ENCODE measurements at regions not wholly inside any gene's neighbourhood (a gene's known extent, or its start where the extent isn't known, plus 50 kb on each side); places are given as distances from the start of the nearest gene placed in this dataset.
A peak's percentile ranks its signal among the peaks of the same experiment; 100 is the strongest.

DNA sequence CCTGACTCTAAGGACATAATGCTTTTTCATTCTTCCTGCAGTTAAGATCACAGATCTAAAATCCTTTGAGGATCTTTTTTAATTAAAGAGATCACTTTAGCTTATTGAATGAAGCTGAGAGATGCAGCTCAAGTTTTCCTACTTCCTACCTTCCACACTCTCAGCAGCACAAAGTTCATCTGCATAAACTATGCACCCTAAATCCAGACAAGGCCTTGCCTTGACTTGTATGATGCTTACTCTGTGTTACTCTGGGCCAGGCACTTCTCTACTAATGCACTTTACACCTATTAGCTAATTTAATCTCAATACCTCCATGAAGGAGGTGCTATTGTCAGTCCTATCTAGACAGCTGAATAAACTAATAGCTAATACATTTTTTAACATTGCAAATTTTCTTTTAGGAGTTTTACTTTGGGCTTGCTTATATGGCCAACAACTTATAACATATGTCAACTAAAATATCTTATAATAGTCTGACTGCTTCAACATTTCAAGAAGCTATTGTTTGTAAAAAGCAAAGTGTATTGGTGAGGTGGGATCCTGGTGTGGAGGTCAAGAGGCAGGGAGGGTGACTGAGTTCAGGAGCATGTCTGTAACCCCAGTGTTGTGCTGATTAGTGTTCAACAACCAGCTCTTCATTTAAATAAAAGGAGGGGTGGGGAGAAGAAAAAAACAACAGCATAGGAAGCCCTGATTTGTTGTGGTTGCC lies 172.4 kb upstream of the ATP11B start:
- H3K4me3 ChIP-seq (ENCODE audit: low read depth, low read length): no peak overlapping the region

DNA sequence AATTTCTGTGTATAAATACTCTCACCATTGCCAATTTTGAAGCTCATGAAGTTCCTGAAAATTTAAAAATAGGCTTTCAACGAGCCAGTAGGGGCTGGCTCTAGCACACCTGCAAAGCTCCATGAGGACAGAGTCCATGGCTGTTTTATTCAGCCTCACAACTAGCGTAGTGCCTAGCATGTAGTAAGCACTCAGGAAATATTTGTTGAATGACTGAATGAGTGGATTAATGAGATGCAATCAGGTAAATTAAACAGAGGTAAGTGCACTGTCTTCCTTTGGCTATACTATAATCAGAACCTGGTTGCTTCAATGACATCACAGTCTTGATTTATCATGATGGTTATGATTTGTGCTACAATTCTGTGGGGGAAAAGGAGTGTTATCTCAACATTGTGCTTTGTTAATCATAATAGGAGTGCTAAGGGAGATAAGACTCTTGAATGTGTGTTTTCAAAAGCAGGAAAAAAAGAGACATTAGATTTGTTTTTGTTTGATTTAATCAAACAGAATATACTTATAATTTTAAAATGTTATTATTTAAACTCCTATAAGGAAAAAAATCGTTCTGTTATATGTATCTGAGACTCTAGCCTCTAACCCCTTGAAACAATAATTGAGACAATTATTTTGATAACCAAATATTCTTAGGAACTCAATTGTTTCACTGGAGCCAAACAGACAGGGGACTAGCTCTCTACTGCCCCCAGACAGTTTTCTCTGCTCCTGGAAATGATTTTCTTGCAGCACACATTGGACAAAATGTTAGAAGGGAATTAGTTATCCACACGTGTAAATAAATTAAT lies 171.7 kb upstream of the ATP11B start:
- H3K4me3 ChIP-seq (ENCODE audit: low read depth, low read length): no peak overlapping the region
- DNase-seq (ENCODE audit: low read depth): no peak
- TF ChIP-seq, protein P1, sequence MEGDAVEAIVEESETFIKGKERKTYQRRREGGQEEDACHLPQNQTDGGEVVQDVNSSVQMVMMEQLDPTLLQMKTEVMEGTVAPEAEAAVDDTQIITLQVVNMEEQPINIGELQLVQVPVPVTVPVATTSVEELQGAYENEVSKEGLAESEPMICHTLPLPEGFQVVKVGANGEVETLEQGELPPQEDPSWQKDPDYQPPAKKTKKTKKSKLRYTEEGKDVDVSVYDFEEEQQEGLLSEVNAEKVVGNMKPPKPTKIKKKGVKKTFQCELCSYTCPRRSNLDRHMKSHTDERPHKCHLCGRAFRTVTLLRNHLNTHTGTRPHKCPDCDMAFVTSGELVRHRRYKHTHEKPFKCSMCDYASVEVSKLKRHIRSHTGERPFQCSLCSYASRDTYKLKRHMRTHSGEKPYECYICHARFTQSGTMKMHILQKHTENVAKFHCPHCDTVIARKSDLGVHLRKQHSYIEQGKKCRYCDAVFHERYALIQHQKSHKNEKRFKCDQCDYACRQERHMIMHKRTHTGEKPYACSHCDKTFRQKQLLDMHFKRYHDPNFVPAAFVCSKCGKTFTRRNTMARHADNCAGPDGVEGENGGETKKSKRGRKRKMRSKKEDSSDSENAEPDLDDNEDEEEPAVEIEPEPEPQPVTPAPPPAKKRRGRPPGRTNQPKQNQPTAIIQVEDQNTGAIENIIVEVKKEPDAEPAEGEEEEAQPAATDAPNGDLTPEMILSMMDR (IDR thresholded peaks at IDR 0.05; ENCODE audit: insufficient read depth, low read depth, low read length): peak; percentile 17

More for the DNA sequence above, 172.4 kb upstream of the ATP11B start:
- TF ChIP-seq, protein P1 (IDR thresholded peaks at IDR 0.05; ENCODE audit: insufficient read depth, low read depth, low read length): no peak
- DNase-seq (ENCODE audit: low read depth): no peak

DNA sequence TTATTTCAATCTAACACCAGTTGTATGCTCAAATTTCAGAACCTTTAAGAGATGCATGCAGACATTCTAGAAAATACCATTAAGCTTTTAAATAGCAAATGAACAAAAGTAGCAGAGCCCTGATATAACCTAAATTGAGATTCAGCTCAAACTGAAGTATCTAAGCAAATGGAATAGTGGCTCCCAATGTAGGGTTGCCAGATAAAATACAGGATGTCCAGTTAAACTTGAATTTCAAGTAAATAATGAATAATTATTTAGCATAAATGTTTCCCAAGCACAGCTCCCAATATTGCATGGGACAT lies 171.1 kb upstream of the ATP11B start:
- H3K4me3 ChIP-seq (ENCODE audit: low read depth, low read length): no peak overlapping the region
- TF ChIP-seq, protein P1 (IDR thresholded peaks at IDR 0.05; ENCODE audit: insufficient read depth, low read depth, low read length): no peak

DNA sequence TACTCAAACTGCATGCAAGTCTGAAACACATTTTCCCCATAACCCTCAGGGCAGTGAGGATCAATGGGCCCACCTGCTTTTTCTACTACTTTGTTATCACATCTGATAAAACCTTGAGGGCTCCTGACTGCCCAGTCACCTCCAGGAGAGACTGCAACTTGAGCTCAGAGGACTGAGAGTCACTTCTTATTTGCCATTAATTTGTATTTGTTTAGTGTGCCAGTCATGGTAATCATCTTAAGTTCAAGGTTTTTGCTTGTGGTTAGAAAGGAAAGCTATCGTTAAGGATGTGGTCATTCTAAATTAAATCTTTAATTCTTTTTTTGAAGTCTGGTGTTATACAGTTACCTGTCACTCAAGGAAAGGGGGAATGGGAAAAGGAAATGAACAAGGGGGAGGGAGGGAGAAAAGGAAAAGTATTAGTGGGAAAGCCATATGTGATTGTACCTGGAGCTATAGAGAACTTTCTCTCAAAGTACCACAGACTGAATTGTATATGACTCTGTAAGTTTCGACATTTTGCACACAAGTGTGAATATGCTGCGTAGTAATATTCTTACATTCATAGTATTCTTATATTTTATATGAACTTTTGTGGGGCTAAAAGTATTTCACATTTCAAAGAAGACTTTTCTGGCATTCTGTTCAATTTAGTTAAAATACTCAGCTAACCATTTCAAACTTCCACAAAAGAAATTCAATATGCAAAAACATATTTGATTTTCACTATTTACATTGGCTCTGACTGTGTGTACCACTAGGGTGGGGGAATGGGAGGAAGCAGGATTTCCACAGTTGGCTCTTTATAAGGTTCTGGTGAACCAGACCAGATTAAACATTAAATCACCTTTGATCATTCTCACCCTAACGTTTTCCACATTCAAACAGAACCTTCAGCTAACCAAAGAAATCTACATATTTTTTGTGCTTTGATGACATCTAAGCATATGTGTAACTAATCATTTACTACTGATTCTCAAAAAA lies 166.5 kb upstream of the ATP11B start:
- H3K4me3 ChIP-seq (ENCODE audit: low read depth, low read length): no peak overlapping the region
- TF ChIP-seq, protein P1 (IDR thresholded peaks at IDR 0.05; ENCODE audit: insufficient read depth, low read depth, low read length): no peak
- no peak for DNase-seq (ENCODE audit: low read depth)

More for the DNA sequence above, 171.1 kb upstream of the ATP11B start:
- DNase-seq (ENCODE audit: low read depth): no peak

DNA sequence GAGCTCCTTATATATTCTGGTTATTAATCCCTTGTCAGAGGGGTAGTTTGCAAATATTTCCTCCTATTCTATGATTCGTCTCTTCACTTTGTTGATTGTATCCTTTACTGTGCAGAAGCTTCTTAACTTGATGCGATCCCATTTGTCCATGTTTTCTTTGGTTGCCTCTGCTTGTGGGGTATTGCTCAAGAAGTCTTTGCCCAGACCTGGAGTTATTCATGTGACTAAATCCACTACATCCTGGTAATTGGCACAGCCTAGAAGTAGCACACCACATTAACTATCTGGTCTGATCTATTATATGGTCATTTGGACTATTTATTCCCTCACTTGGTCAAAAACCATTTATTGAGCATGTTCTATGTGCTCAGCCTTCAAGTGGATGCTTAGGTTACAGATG lies 164.8 kb upstream of the ATP11B start:
- TF ChIP-seq, protein P1 (IDR thresholded peaks at IDR 0.05; ENCODE audit: insufficient read depth, low read depth, low read length): no peak
- H3K4me3 ChIP-seq (ENCODE audit: low read depth, low read length): no peak overlapping the region
- DNase-seq (ENCODE audit: low read depth): no peak

DNA sequence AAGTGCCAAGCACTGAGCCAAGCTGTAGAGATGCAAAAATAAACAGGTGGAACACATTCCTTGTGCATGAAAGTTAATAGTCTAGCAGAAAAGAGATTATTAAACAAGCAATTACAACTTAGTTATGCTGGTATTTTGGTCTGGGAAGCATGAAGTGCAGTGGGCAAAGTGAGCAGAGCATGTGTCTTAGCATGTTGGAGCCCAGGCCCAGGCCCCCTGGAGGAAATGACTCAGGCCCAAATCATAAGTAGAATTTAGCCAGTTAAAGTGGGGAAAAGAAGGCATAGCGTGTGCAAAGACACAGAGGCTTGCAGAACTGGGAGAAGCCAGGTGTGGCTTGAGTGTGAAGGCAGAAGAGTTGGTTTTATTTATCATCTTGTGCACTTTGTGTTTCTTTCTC lies 163.8 kb upstream of the ATP11B start:
- no peak overlapping the region for H3K4me3 ChIP-seq (ENCODE audit: low read depth, low read length)
- no peak for DNase-seq (ENCODE audit: low read depth)
- TF ChIP-seq, protein P1 (IDR thresholded peaks at IDR 0.05; ENCODE audit: insufficient read depth, low read depth, low read length): no peak

All from fibroblast of villous mesenchyme (primary cell).